ENCODE measurements at regions not wholly inside any gene's neighbourhood (a gene's known extent, or its start where the extent isn't known, plus 50 kb on each side); places are given as distances from the start of the nearest gene placed in this dataset.

GRCh38 chr5:51095486-51095885 lies 287.8 kb upstream of the ISL1 start:
- no peak overlapping the region for H3K4me2 ChIP-seq (ENCODE audit: low read length)
- no peaks in the 10 kb centered on the region for H3K9me3 ChIP-seq (ENCODE audit: low read length)
- no peak overlapping the region for H2AFZ ChIP-seq (ENCODE audit: low read length)
- no peaks in the 10 kb centered on the region for H4K20me1 ChIP-seq (ENCODE audit: insufficient read depth, low read length)
- H3K27ac ChIP-seq (ENCODE audit: low read depth, low read length, poor library complexity, severe bottlenecking) = no peak overlapping the region
- no peaks in the 10 kb centered on the region for H3K9me2 ChIP-seq (ENCODE audit: low read depth, low read length)
- H3K9ac ChIP-seq (ENCODE audit: low read length) = no peak overlapping the region
- H3F3A ChIP-seq (ENCODE audit: insufficient read depth, low read length) = no peaks in the 10 kb centered on the region
- no peaks in the 10 kb centered on the region for H3K27me3 ChIP-seq (ENCODE audit: insufficient read depth, low read length)
- no peak overlapping the region for H3K4me3 ChIP-seq (ENCODE audit: low read depth, low read length, poor library complexity, severe bottlenecking)
- no peaks in the 10 kb centered on the region for H3K4me1 ChIP-seq (ENCODE audit: insufficient read depth, low read length, severe bottlenecking)
- no peaks in the 10 kb centered on the region for H3K79me2 ChIP-seq (ENCODE audit: insufficient read depth, low read length)
- H3K36me3 ChIP-seq (ENCODE audit: insufficient read depth, low read length) = no peaks in the 10 kb centered on the region
- no peak for TF ChIP-seq CTCF (IDR thresholded peaks at IDR 0.05; ENCODE audit: low read length)
- no peak for TF ChIP-seq EZH2 (IDR thresholded peaks at IDR 0.05; ENCODE audit: borderline replicate concordance, low read length)

- Histone ChIP-seq H2AFZ (ENCODE audit: low read length) (no peak overlapping the region), H3K9me3 (ENCODE audit: low read length) (no peaks in the 10 kb centered on the region), H4K20me1 (ENCODE audit: insufficient read depth, low read length) (no peaks in the 10 kb centered on the region), H3K4me3 (ENCODE audit: low read depth, low read length, poor library complexity, severe bottlenecking) (no peak overlapping the region), H3K36me3 (ENCODE audit: insufficient read depth, low read length) (no peaks in the 10 kb centered on the region), H3K4me1 (ENCODE audit: insufficient read depth, low read length, severe bottlenecking) (no peaks in the 10 kb centered on the region), H3K9ac (ENCODE audit: low read length) (no peak overlapping the region), H3F3A (ENCODE audit: insufficient read depth, low read length) (no peaks in the 10 kb centered on the region), H3K79me2 (ENCODE audit: insufficient read depth, low read length) (no peaks in the 10 kb centered on the region), H3K4me2 (ENCODE audit: low read length) (no peak overlapping the region), H3K27me3 (ENCODE audit: insufficient read depth, low read length) (no peaks in the 10 kb centered on the region), H3K9me2 (ENCODE audit: low read depth, low read length) (no peaks in the 10 kb centered on the region), H3K27ac (ENCODE audit: low read depth, low read length, poor library complexity, severe bottlenecking) (no peak overlapping the region)
- TF ChIP-seq CTCF (IDR thresholded peaks at IDR 0.05; ENCODE audit: low read length) (no peak), EZH2 (IDR thresholded peaks at IDR 0.05; ENCODE audit: borderline replicate concordance, low read length) (no peak)
Observed at GRCh38 chr5:51096859-51097258, 286.4 kb upstream of the ISL1 start.

DNA sequence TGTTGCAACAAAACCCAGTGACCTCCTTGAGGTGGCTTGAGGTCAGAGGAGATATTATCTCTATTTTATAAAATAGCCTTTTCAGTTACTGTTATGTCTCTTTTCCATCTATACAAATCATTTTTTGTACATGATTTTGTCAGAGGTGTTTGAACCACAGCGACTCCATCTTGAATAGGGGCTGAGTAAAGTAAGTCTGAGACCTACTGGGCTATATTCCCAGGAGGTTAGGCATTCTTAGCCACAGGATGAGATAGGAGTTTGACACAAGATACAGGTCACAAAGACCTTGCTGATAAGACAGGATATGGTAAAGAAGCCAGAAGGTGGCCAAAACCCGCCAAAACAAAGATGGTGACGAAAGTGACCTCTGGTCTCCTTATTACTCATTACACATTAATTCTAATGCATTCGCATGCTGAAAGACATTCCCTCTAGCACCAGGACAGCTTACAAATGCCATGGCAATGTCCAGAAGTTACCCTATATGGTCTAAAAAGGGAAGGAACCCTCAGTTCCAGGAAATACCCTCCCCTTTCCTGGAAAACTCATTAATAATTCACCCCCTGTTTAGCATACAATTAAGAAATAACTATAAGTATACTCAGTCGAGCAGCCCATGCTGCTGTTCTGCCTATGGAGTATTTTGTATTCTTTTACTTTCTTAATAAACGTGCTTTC lies 283.9 kb upstream of the ISL1 start:
- Histone ChIP-seq H3K36me3 (ENCODE audit: insufficient read depth, low read length) (no peaks in the 10 kb centered on the region), H3K79me2 (ENCODE audit: insufficient read depth, low read length) (no peaks in the 10 kb centered on the region), H3K27me3 (ENCODE audit: insufficient read depth, low read length) (no peaks in the 10 kb centered on the region), H3K9me2 (ENCODE audit: low read depth, low read length) (no peaks in the 10 kb centered on the region), H3K4me3 (ENCODE audit: low read depth, low read length, poor library complexity, severe bottlenecking) (no peak overlapping the region), H3K9me3 (ENCODE audit: low read length) (no peaks in the 10 kb centered on the region), H3K27ac (ENCODE audit: low read depth, low read length, poor library complexity, severe bottlenecking) (no peak overlapping the region), H4K20me1 (ENCODE audit: insufficient read depth, low read length) (no peaks in the 10 kb centered on the region), H3K4me1 (ENCODE audit: insufficient read depth, low read length, severe bottlenecking) (no peaks in the 10 kb centered on the region), H2AFZ (ENCODE audit: low read length) (no peak overlapping the region), H3K4me2 (ENCODE audit: low read length) (no peak overlapping the region), H3K9ac (ENCODE audit: low read length) (no peak overlapping the region), H3F3A (ENCODE audit: insufficient read depth, low read length) (no peaks in the 10 kb centered on the region)
- TF ChIP-seq CTCF (IDR thresholded peaks at IDR 0.05; ENCODE audit: low read length) = no peak
- no peak for TF ChIP-seq EZH2 (IDR thresholded peaks at IDR 0.05; ENCODE audit: borderline replicate concordance, low read length)
